Stimulated activated CD4-positive, alpha-beta T cell treated with anti-CD3 and anti-CD28 coated beads, Interleukin-15, amount 100 ng/mL, for 24 hours (primary cell): ENCODE measurements at regions not wholly inside any gene's neighbourhood (a gene's known extent, or its start where the extent isn't known, plus 50 kb on each side); places are given as distances from the start of the nearest gene placed in this dataset.
"Not testable (repeated sequence)": the region's sequence is repeated elsewhere in the genome, so short reads cannot be mapped to it uniquely, and the experiment has no call there.

Experiments used
- DNase-seq: peaks from one replicate; pipeline ENCODE4 v3.0.0-alpha.2; 2020

- DNase-seq: no peak
Observed at GRCh38 chr3:194930377-194931204, 244.9 kb downstream of the FAM43A start.

DNA sequence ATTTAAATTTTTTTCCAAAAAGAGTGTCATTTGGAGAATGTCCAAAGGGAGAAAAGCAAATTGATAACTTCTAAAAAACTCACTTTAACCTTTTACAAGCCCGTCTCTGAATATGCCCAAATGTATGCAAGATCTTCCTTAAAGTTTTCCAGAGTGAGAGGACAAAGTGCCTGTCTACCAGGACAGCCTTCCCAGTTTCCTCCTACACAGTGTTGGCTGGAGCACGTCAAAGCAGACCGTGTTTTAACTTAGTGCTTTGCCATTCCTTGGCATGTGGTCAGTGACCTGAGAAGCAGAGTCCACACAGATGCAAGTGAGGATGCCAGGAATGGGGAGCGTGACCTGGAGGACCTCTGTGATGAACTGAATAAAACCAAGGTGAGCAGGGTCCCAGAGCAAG is 245.7 kb downstream of the FAM43A start:
- no peak for DNase-seq

DNA sequence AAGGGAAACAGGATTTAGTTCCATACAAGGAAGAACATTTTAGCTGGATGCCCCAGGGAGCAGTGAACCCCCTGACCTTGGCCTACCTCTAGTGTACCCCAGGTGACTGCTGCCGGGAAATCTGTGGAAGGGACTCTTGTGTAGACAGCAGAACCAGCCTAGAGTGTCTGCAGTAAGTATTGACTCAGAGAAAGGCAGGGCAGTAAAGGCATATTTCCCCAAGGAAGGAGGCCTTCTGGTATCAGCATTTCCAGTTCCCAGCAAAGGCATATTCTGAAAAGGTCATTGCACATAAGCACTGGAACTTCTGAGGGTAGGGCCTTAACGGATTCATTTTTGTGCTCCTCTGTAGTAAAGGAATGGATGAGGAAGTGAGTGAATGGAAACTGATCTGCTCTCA is 246.2 kb downstream of the FAM43A start:
- DNase-seq: no peak

- DNase-seq: no peak
Observed at GRCh38 chr3:194933465-194933864, 247.8 kb downstream of the FAM43A start.

- DNase-seq: no peak
Observed at GRCh38 chr3:194935061-194935460, 249.4 kb downstream of the FAM43A start.

- DNase-seq: no peak
Observed at GRCh38 chr3:194935632-194936470, 250.2 kb downstream of the FAM43A start.

- no peak for DNase-seq
Observed at GRCh38 chr3:194936659-194937058, 251.0 kb downstream of the FAM43A start.

- DNase-seq: no peak
Observed at GRCh38 chr3:194937144-194937543, 251.5 kb downstream of the FAM43A start.

- DNase-seq: no peak
Observed at GRCh38 chr3:194937882-194938321, 252.2 kb downstream of the FAM43A start.

DNA sequence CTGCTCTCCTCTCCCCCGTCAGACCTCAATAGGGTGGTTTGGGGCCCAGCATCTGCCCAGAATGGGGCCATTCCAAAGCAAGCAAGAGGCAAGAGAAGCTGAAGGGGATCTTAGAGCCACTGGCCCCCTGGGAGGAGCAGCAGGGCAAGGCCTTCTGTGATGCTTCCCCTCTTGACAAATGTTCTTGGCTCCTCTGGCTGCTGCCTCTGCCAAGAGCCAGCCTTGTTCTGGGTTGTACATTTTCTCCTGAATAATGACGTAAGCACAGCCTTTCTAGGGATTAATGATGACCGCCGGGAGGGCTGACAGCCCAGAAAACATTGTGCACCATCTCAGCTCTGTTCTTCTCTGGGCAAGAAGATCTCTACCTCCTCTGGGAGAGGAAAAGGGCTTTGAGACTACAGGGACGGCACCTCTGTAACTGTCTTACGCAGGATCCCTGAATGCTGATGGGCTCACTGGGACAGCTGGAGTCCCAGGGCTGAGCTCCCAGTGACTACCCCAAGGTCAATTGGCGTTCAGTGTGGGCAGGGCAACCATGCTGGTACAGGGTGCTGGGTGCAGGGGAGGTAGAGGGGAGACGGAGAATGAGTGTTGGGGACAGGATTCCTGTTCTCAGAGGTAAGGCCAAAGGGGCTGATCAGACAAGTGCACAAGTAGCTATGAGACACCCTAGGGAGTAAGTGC is 253.3 kb downstream of the FAM43A start:
- DNase-seq: no peak

DNA sequence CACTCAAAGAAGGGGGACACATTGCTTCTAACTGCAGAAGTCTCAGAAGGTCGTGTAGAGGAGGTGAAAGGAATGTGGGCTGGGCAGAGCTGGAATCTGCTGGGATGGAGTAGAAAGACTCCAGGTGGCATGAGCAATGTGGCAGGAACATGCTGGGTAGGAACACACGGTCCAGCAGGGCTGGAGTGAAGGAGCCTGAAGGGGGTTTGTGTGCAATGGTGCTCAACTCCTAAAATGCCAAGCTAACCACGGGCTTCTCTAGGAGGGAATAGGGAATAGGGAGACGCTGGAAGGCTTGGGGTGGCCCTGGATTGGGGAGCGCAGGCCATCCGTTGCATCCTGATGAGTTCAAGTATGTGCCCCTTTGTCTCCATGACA is 253.8 kb downstream of the FAM43A start:
- no peak for DNase-seq

DNA sequence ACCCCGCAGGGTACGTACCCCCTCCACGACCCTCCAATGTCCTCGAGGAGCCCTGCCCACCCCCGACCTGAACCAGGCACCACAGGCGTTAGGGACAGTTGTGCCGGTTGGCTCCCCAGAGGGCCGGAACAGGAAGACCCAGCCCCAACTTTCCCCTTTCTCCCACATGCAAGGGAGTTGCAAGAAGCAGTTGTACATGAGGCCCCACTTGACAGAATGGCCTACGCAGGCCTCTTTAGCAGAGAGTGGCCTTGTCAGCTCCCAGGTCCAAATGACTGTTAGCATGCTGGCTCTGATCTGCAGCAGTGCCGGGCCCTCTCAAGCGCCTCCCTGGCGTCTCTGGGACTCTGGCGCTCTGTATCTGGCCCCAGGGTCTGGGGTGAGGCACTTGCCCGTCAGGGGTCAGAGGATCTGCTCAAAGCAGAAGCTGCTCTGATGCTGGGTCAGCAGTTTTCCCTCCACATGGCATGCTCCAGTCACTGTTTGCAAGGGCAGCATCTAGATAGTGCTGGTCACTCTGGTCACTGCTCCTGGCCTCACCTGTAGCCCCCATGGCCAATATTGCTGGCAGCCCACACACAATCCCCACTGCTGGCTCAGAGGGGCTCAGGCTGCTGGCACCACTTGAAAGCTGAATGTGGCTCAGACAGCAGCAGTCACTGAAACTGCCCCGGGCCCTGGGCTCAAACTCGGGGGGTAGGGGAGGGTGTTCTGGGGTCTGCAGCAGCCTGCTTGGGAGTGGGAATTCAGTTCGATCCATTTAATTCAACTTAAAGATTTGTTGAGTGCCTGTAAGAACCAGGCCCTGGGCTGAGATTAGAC is 254.5 kb downstream of the FAM43A start:
- no peak for DNase-seq

- DNase-seq: no peak
Observed at GRCh38 chr3:194941360-194941955, 255.8 kb downstream of the FAM43A start.

- DNase-seq: no peak
Observed at GRCh38 chr3:194941956-194942511, 256.4 kb downstream of the FAM43A start.

DNA sequence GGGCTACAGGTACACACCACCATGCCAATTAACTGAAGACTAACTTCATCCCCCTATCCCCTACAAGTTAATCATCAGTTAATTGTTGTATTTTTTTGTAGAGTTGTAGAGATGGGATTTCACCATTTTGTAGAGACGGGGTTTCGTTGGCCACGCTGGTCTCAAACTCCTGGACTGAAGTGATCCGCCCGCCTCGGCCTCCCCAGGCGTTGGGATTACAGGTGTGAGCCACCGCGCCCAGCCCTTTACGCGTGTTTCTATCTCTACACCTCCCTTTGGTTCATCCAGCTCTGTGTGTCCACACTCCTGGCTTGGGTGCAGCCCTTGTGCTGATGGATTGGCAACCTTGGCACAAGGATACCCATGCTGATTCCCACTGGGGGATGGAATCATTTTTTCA is 258.8 kb downstream of the FAM43A start:
- DNase-seq: no peak

DNA sequence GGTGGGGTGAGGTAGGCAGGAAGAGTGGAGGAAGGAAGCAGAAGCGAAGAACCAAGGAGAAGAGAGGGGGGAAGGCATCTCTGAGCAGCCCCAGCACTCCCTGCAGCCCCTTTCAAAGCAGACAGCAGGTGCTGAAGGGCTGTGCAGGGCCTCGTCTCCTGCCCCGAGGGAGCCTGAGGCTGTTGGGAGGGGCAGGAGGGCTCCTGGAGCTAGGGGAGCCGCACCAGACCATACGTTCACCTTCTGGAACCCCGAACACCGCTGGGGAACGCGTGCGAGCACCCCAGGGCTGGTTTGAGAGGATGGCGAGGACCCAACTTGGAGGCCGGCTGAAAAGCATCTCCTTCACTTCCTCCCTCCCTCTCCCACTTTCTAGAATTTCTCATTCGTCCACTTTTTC is 259.8 kb downstream of the FAM43A start:
- DNase-seq: no peak

- DNase-seq: no peak
Observed at GRCh38 chr3:194946091-194946490, 260.4 kb downstream of the FAM43A start.

- no peak for DNase-seq
Observed at GRCh38 chr3:194949592-194949991, 263.9 kb downstream of the FAM43A start.

DNA sequence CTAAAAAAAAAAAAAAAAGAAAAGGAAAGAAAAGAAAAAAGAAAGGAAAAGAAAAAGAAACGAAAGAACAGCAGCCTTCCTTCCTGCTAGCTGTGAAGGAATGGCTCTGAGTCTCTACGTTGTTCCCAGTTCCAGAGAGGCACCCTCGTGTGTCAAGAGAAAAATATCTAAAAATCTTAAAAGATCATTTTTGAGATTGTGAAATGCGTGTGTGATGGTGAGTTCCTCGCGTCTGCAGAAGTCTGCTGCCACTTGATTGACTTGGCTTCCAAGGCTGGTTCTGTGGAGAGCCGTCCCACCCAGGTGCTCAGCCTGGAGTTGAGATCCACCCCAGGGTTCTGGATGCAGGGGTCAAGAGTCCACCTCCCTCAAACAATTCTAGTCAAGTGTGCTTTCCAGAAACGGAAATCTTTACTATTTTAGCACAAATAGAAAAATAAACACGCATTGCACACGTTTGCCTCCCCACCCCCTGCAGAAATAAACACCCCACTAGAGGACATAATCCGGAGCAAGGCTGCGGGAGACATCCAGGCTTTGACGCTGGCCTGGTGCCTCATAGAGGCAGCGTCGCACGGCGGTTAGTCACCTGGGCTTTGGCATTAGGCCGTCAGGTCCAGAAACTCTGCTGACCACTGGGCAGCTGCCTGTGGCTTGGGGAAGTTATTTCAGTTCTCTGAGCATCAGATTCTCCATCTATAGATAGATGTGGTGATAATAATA is 265.4 kb downstream of the FAM43A start:
- no peak for DNase-seq

DNA sequence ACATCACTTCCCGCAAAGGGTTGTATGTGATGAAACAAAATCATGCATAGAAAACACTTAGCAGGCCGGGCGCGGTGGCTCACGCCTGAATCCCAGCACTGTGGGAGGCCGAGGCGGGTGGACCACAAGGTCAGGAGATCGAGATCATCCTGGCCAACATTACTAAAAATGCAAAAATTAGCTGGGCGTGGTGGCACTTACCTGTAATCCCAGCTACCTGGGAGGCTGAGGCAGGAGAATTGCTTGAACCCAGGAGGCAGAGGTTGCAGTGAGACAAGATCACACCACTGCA is 265.9 kb downstream of the FAM43A start:
- not testable (repeated sequence) for DNase-seq

DNA sequence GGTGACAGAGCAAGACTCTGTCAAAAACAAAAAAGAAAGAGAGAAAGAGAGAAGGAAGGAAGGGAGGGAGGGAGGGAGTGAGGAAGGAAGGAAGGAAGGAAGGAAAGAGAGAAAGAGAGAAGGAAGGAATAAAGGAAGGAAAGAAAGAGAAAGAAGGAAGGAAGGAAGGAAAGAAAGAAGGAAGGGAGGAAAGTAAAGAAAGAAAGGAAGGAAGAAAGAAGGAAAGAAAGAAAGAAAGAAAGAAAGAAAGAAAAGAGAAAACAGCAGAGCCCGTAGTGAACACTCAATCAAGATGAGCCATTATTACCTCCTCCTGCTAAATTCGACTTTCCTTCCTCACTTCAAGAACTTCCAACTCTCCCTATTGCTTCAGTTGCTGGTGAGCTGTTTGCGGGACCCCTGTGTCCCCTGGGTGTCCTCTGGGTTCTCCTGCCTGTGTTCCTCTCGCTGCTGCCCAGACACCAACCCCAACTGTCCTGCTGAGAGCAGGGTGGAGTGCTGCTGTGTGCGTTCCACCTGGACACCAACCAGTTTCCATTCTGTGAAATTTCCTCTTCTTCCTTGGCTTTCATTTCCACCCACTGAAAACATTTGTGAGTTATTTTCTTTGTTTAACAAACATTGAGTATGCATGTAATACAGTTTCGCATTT is 266.4 kb downstream of the FAM43A start:
- DNase-seq: no peak
